Osteoblast (primary cell): ENCODE measurements at regions not wholly inside any gene's neighbourhood (a gene's known extent, or its start where the extent isn't known, plus 50 kb on each side); places are given as distances from the start of the nearest gene placed in this dataset.

Experiments used
- DNase-seq: peaks from one replicate; pipeline ENCODE4 v3.0.0; 2011; ENCODE audit warnings: low spot score, mixed read lengths; ENCODE audit not compliant: insufficient read length; ENCODE audit errors: missing footprints
- H2AFZ ChIP-seq: 2 replicates; pipeline ENCODE4 v1.6.0; 2011; ENCODE audit warnings: mild to moderate bottlenecking, low read length
- H3K27ac ChIP-seq: 2 replicates; pipeline ENCODE4 v1.5.1; 2011; ENCODE audit warnings: mild to moderate bottlenecking, low read depth, low read length, moderate library complexity
- H3K27me3 ChIP-seq: 2 replicates; pipeline ENCODE4 v1.6.0; 2012; ENCODE audit warnings: mild to moderate bottlenecking, control low read depth, inconsistent platforms, low read length, moderate library complexity; ENCODE audit not compliant: insufficient read depth
- H3K36me3 ChIP-seq: 2 replicates; pipeline ENCODE4 v1.5.1; 2011; ENCODE audit warnings: mild to moderate bottlenecking, low read length, control low read depth, moderate library complexity; ENCODE audit not compliant: insufficient read depth
- H3K4me1 ChIP-seq: 2 replicates; pipeline ENCODE4 v1.5.1; 2011; ENCODE audit warnings: mild to moderate bottlenecking, low read length, control low read depth, moderate library complexity; ENCODE audit not compliant: insufficient read depth
- H3K4me2 ChIP-seq: 2 replicates; pipeline ENCODE4 v1.6.0; 2011; ENCODE audit warnings: mild to moderate bottlenecking, low read length; ENCODE audit not compliant: insufficient read depth
- H3K4me3 ChIP-seq: fragments of 200-600 bp; sonication (generic); 3 replicates; pipeline ENCODE4 v1.5.1; 2012; ENCODE audit warnings: mild to moderate bottlenecking, low read length, inconsistent platforms; ENCODE audit not compliant: insufficient read depth
- H3K79me2 ChIP-seq: 2 replicates; pipeline ENCODE4 v1.6.0; 2012; ENCODE audit warnings: mild to moderate bottlenecking, low read length, control low read depth, inconsistent platforms; ENCODE audit not compliant: insufficient read depth
- H3K9me3 ChIP-seq: 2 replicates; pipeline ENCODE4 v1.5.1; 2011; ENCODE audit warnings: low read depth, low read length, control low read depth
- H4K20me1 ChIP-seq: 2 replicates; pipeline ENCODE4 v1.6.0; 2012; ENCODE audit warnings: mild to moderate bottlenecking, low read length, control low read depth; ENCODE audit not compliant: insufficient read depth
- TF ChIP-seq, protein P1 (sequence below): IDR thresholded peaks from 2 replicates; pipeline ENCODE4 v1.5.1; 2011; ENCODE audit warnings: mild to moderate bottlenecking, low read depth, low read length, moderate library complexity; ENCODE audit errors: extremely low read depth

DNA sequence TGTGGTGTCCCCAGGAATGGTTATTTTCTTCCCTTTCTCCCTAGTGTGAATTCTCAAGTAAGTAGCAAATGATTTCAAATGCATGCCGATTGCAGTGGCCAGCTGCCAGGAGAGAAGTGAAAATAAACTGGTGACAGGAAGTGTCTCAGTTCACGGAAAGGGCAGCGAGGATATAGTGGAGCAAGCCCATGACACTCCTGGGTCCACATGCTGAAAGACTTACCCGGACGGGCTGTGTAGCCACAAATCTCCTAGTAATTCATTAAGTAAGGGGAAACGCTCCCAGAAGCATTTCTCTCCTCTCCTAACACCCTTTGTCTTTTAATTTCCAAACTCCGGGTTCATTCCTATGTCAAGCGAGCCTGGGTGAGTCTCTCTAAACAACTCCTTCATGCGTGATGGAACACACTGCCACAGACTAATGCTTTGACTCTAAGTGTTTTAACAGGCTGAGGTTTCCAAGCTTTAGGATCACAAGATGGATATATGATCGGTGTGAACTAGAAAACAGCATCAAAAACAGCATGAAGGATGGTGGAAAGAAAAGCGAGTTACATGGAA is 125.6 kb downstream of the CYP26A1 start:
- Histone ChIP-seq H4K20me1 (no peaks in the 10 kb centered on the region), H3K36me3 (no peaks in the 10 kb centered on the region), H3K4me2 (peak overlapping the region; percentile 80), H3K79me2 (no peaks in the 10 kb centered on the region), H2AFZ (peak overlapping the region; percentile 82), H3K27me3 (no peaks in the 10 kb centered on the region), H3K27ac (peak overlapping the region; percentile 30), H3K4me3 (peak overlapping the region; percentile 62), H3K9me3 (no peaks in the 10 kb centered on the region), H3K4me1 (peaks cover 13% of the 10 kb centered on the region)
- no peak for DNase-seq
- TF ChIP-seq, protein P1, sequence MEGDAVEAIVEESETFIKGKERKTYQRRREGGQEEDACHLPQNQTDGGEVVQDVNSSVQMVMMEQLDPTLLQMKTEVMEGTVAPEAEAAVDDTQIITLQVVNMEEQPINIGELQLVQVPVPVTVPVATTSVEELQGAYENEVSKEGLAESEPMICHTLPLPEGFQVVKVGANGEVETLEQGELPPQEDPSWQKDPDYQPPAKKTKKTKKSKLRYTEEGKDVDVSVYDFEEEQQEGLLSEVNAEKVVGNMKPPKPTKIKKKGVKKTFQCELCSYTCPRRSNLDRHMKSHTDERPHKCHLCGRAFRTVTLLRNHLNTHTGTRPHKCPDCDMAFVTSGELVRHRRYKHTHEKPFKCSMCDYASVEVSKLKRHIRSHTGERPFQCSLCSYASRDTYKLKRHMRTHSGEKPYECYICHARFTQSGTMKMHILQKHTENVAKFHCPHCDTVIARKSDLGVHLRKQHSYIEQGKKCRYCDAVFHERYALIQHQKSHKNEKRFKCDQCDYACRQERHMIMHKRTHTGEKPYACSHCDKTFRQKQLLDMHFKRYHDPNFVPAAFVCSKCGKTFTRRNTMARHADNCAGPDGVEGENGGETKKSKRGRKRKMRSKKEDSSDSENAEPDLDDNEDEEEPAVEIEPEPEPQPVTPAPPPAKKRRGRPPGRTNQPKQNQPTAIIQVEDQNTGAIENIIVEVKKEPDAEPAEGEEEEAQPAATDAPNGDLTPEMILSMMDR, result no peak

DNA sequence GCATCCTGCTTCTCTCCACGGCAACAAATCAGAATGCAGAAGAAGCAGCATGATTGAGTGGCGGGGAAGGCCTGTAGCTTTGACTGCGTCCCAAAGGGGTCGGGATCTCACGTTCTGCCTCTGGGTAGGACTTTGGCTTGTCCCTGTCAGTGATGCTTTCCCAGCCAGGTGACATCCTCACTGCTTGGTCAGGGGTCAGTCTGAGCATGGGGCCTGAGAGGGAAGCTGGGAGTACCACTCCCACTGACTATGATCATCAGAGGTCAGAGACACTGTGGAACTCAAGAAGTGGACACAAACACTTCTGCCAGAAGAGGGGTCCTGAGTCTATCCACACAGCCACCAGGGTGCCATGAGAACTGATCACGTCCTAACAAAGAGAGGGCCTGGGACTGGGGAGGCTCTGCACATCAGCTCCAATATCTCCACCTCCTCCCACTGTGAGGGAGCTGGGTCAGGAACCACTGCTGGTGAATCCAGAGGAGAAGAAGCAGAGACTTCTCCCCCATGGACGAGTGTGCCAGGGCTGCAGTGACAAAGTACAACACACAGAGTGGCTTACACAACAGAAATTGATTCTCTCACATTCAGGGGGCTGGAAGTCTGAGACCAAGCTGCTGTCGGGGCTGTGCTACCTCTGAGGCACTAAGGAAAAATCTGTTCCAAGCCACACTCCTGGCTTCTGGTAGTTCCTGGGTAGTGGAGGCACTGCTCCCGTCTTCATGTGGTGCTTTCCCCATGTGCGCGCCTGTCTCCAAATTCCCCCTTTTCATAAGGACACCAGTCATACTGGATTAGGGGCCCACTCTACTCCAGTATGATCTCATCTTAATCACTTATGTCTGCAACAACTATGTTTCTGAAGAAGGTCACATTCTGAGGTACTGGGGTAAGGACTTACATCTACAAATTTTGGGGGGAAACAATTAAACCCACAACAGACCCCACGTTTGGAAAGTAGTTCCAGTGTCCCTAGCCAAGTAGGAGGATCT is 131.1 kb downstream of the CYP26A1 start:
- H2AFZ ChIP-seq, result no peak overlapping the region
- no peak overlapping the region for H3K27ac ChIP-seq
- no peaks in the 10 kb centered on the region for H3K9me3 ChIP-seq
- no peaks in the 10 kb centered on the region for H3K79me2 ChIP-seq
- no peaks in the 10 kb centered on the region for H3K4me1 ChIP-seq
- H4K20me1 ChIP-seq, result no peaks in the 10 kb centered on the region
- DNase-seq, result no peak
- TF ChIP-seq, protein P1, result no peak
- no peak overlapping the region for H3K4me3 ChIP-seq
- no peaks in the 10 kb centered on the region for H3K36me3 ChIP-seq
- no peak overlapping the region for H3K4me2 ChIP-seq
- H3K27me3 ChIP-seq, result no peaks in the 10 kb centered on the region

DNA sequence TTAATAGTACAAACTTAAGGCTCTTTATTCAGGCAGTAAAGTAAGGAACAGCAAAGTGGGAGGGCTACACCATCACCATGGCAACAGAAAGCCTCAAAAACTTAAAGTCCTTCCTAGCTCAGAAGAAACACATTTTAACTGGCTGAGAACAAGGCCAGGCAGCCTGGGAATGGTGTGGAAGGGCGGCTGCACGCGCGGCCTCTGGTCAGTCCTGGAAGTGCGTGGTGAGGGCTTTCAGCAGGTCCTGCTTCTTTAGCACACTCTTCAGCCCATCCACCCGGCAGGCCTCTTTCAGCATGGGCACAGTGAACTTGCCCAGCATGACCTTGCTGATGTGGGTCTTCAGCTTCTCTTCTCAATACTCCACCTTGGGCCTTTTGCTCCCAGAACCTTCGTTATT is 133.0 kb downstream of the CYP26A1 start:
- Histone ChIP-seq H3K36me3 (no peaks in the 10 kb centered on the region), H3K4me2 (no peak overlapping the region), H4K20me1 (no peaks in the 10 kb centered on the region), H2AFZ (no peak overlapping the region), H3K79me2 (no peaks in the 10 kb centered on the region), H3K4me3 (no peak overlapping the region), H3K9me3 (no peaks in the 10 kb centered on the region), H3K4me1 (no peaks in the 10 kb centered on the region), H3K27me3 (no peaks in the 10 kb centered on the region), H3K27ac (no peak overlapping the region)
- no peak for DNase-seq
- TF ChIP-seq, protein P1, result no peak
